T-helper 9 cell (primary cell): ENCODE measurements at regions not wholly inside any gene's neighbourhood (a gene's known extent, or its start where the extent isn't known, plus 50 kb on each side); places are given as distances from the start of the nearest gene placed in this dataset.
"Not testable (repeated sequence)": the region's sequence is repeated elsewhere in the genome, so short reads cannot be mapped to it uniquely, and the experiment has no call there.

ENCODE experiments used
- DNase-seq: peaks from one replicate; pipeline ENCODE4 v3.0.0-alpha.2; 2020

- DNase-seq = no peak
Measured at GRCh38 chr19:28614634-28615545, 598.1 kb downstream of the UQCRFS1 start.

GRCh38 chr19:28612275-28612769 is 600.6 kb downstream of the UQCRFS1 start:
- DNase-seq = no peak

- DNase-seq = not testable (repeated sequence)
Measured at GRCh38 chr19:28611227-28611914, 601.6 kb downstream of the UQCRFS1 start.

GRCh38 chr19:28610731-28611130 is 602.2 kb downstream of the UQCRFS1 start:
- no peak for DNase-seq

GRCh38 chr19:28609944-28610343 is 603.0 kb downstream of the UQCRFS1 start:
- DNase-seq = no peak

GRCh38 chr19:28609091-28609755 is 603.7 kb downstream of the UQCRFS1 start:
- DNase-seq = no peak

- no peak for DNase-seq
Measured at GRCh38 chr19:28608292-28608691, 604.7 kb downstream of the UQCRFS1 start.

- no peak for DNase-seq
Measured at GRCh38 chr19:28607066-28607583, 605.8 kb downstream of the UQCRFS1 start.

- DNase-seq = no peak
Measured at GRCh38 chr19:28606269-28607032, 606.5 kb downstream of the UQCRFS1 start.

GRCh38 chr19:28605501-28606268 is 607.3 kb downstream of the UQCRFS1 start:
- no peak for DNase-seq

- no peak for DNase-seq
Measured at GRCh38 chr19:28603453-28603852, 609.5 kb downstream of the UQCRFS1 start.

- DNase-seq = no peak
Measured at GRCh38 chr19:28602675-28603298, 610.2 kb downstream of the UQCRFS1 start.

GRCh38 chr19:28601723-28602440 is 611.1 kb downstream of the UQCRFS1 start:
- no peak for DNase-seq

GRCh38 chr19:28598861-28599260 is 614.1 kb downstream of the UQCRFS1 start:
- no peak for DNase-seq

- DNase-seq = no peak
Measured at GRCh38 chr19:28596561-28597071, 616.3 kb downstream of the UQCRFS1 start.

- no peak for DNase-seq
Measured at GRCh38 chr19:28595722-28596480, 617.0 kb downstream of the UQCRFS1 start.

GRCh38 chr19:28594737-28595136 is 618.2 kb downstream of the UQCRFS1 start:
- DNase-seq = no peak

- DNase-seq = not testable (repeated sequence)
Measured at GRCh38 chr19:28589991-28590411, 623.0 kb downstream of the UQCRFS1 start.

GRCh38 chr19:28586474-28586873 is 626.5 kb downstream of the UQCRFS1 start:
- no peak for DNase-seq
